Muscle layer of duodenum (tissue), 2 donors: ENCODE measurements at regions not wholly inside any gene's neighbourhood (a gene's known extent, or its start where the extent isn't known, plus 50 kb on each side); places are given as distances from the start of the nearest gene placed in this dataset.

Experiments
- H3K27ac ChIP-seq: one replicate; pipeline ENCODE4 v1.7.0; 2013; ENCODE audit warnings: mild to moderate bottlenecking, low read length
- H3K27me3 ChIP-seq: one replicate; pipeline ENCODE4 v1.7.0; 2013; ENCODE audit warnings: low read depth, mild to moderate bottlenecking, control low read depth, low read length
- H3K36me3 ChIP-seq, 2 donors: one replicate each; pipeline ENCODE4 v1.7.0; 2013; ENCODE audit warnings: low read length in 2 of 2, control low read depth in 1 of 2, mild to moderate bottlenecking in 1 of 2; ENCODE audit not compliant: insufficient read depth in 2 of 2, control insufficient read depth in 1 of 2
- H3K4me1 ChIP-seq, 2 donors: one replicate each; pipeline ENCODE4 v1.7.0; 2013; ENCODE audit warnings: low read length in 2 of 2, mild to moderate bottlenecking in 2 of 2, control low read depth in 1 of 2, moderate library complexity in 1 of 2; ENCODE audit not compliant: insufficient read depth in 2 of 2, control insufficient read depth in 1 of 2
- H3K4me3 ChIP-seq, 2 donors: one replicate each; pipeline ENCODE4 v1.7.0; 2013; ENCODE audit warnings: low read length in 2 of 2, low read depth in 1 of 2, mild to moderate bottlenecking in 1 of 2
- H3K9me3 ChIP-seq, 2 donors: one replicate each; pipeline ENCODE4 v1.7.0; 2013; ENCODE audit warnings: low read length in 2 of 2, control low read depth in 1 of 2, mild to moderate bottlenecking in 1 of 2; ENCODE audit not compliant: control insufficient read depth in 1 of 2
- donor health status: healthy.

- no peak overlapping the region for H3K27ac ChIP-seq
- no peaks in the 10 kb centered on the region for H3K27me3 ChIP-seq
- no peaks in the 10 kb centered on the region for H3K4me1 ChIP-seq
- H3K4me3 ChIP-seq = no peak overlapping the region
- H3K36me3 ChIP-seq = no peaks in the 10 kb centered on the region
- no peaks in the 10 kb centered on the region for H3K9me3 ChIP-seq
These were observed 92.9 kb downstream of the CHST1 start for GRCh38 chr11:45572354-45573123.

GRCh38 chr11:45569776-45570175, 95.6 kb downstream of the CHST1 start:
- Histone ChIP-seq H3K27ac (no peak overlapping the region), H3K27me3 (no peaks in the 10 kb centered on the region), H3K4me3 (no peak overlapping the region), H3K9me3 (no peaks in the 10 kb centered on the region), H3K4me1 (no peaks in the 10 kb centered on the region), H3K36me3 (no peaks in the 10 kb centered on the region)

- no peak overlapping the region for H3K27ac ChIP-seq
- H3K9me3 ChIP-seq = no peaks in the 10 kb centered on the region
- no peak overlapping the region for H3K4me3 ChIP-seq
- no peaks in the 10 kb centered on the region for H3K27me3 ChIP-seq
- H3K4me1 ChIP-seq = no peaks in the 10 kb centered on the region
- H3K36me3 ChIP-seq = no peaks in the 10 kb centered on the region
These were observed 97.4 kb downstream of the CHST1 start for GRCh38 chr11:45568049-45568448.

GRCh38 chr11:45565446-45565988, 99.9 kb downstream of the CHST1 start:
- Histone ChIP-seq H3K27ac (no peak overlapping the region), H3K4me1 (peaks cover 0 to 8% of the 10 kb centered on the region in 2 donors), H3K4me3 (no peak overlapping the region), H3K27me3 (no peaks in the 10 kb centered on the region), H3K36me3 (no peaks in the 10 kb centered on the region), H3K9me3 (no peaks in the 10 kb centered on the region)

- Histone ChIP-seq H3K9me3 (no peaks in the 10 kb centered on the region), H3K4me1 (peaks cover 0 to 13% of the 10 kb centered on the region in 2 donors), H3K27ac (no peak overlapping the region), H3K36me3 (no peaks in the 10 kb centered on the region), H3K4me3 (no peak overlapping the region), H3K27me3 (no peaks in the 10 kb centered on the region)
These were observed 101.6 kb downstream of the CHST1 start for GRCh38 chr11:45563810-45564209.

- Histone ChIP-seq H3K27ac (no peak overlapping the region), H3K4me1 (peaks cover 0 to 13% of the 10 kb centered on the region in 2 donors), H3K27me3 (no peaks in the 10 kb centered on the region), H3K36me3 (no peaks in the 10 kb centered on the region), H3K4me3 (no peak overlapping the region), H3K9me3 (no peaks in the 10 kb centered on the region)
These were observed 102.3 kb downstream of the CHST1 start for GRCh38 chr11:45563171-45563570.

GRCh38 chr11:45560913-45561281, 104.5 kb downstream of the CHST1 start:
- no peaks in the 10 kb centered on the region for H3K27me3 ChIP-seq

GRCh38 chr11:45560155-45560912, 105.1 kb downstream of the CHST1 start:
- Histone ChIP-seq H3K36me3 (no peaks in the 10 kb centered on the region), H3K27me3 (no peaks in the 10 kb centered on the region), H3K9me3 (no peaks in the 10 kb centered on the region), H3K4me1 (peaks cover 0 to 13% of the 10 kb centered on the region in 2 donors), H3K27ac (no peak overlapping the region), H3K4me3 (no peak overlapping the region)

More at GRCh38 chr11:45560913-45561281, 104.5 kb downstream of the CHST1 start:
- H3K4me1 ChIP-seq = peaks cover 0 to 13% of the 10 kb centered on the region in 2 donors
- H3K9me3 ChIP-seq = no peaks in the 10 kb centered on the region
- no peak overlapping the region for H3K4me3 ChIP-seq
- H3K27ac ChIP-seq = no peak overlapping the region
- no peaks in the 10 kb centered on the region for H3K36me3 ChIP-seq

- H3K27me3 ChIP-seq = no peaks in the 10 kb centered on the region
- no peak overlapping the region for H3K4me3 ChIP-seq
- no peak overlapping the region for H3K27ac ChIP-seq
- H3K36me3 ChIP-seq = no peaks in the 10 kb centered on the region
- H3K4me1 ChIP-seq = peaks cover 0 to 13% of the 10 kb centered on the region in 2 donors
- H3K9me3 ChIP-seq = no peaks in the 10 kb centered on the region
These were observed 108.3 kb downstream of the CHST1 start for GRCh38 chr11:45556851-45557707.

GRCh38 chr11:45554230-45554967, 111.0 kb downstream of the CHST1 start:
- Histone ChIP-seq H3K9me3 (no peaks in the 10 kb centered on the region), H3K36me3 (no peaks in the 10 kb centered on the region), H3K4me3 (no peak overlapping the region), H3K27me3 (no peaks in the 10 kb centered on the region), H3K4me1 (no peaks in the 10 kb centered on the region), H3K27ac (no peak overlapping the region)
